Fibroblast of skin of left biceps (primary cell): ENCODE measurements at regions not wholly inside any gene's neighbourhood (a gene's known extent, or its start where the extent isn't known, plus 50 kb on each side); places are given as distances from the start of the nearest gene placed in this dataset.
"Not testable (repeated sequence)": the region's sequence is repeated elsewhere in the genome, so short reads cannot be mapped to it uniquely, and the experiment has no call there.

Experiments used
- DNase-seq, 2 experiments: peaks; one replicate each; pipeline ENCODE4 v3.0.0-alpha.2; 2013; ENCODE audit warnings: low read depth in 2 of 2

- no peak for DNase-seq
Measured at GRCh38 chr1:190832511-190832910, 354.8 kb upstream of the BRINP3 start.

- no peak for DNase-seq
Measured at GRCh38 chr1:190835658-190836057, 358.0 kb upstream of the BRINP3 start.

- DNase-seq = not testable (repeated sequence)
Measured at GRCh38 chr1:190837200-190837599, 359.5 kb upstream of the BRINP3 start.

- DNase-seq = no peak
Measured at GRCh38 chr1:190837888-190838287, 360.2 kb upstream of the BRINP3 start.

GRCh38 chr1:190847166-190847565 is 369.5 kb upstream of the BRINP3 start:
- no peak for DNase-seq

GRCh38 chr1:190849346-190849745 is 371.7 kb upstream of the BRINP3 start:
- no peak for DNase-seq

- no peak for DNase-seq
Measured at GRCh38 chr1:190852611-190853010, 374.9 kb upstream of the BRINP3 start.

- DNase-seq = no peak
Measured at GRCh38 chr1:190858140-190858539, 380.5 kb upstream of the BRINP3 start.

GRCh38 chr1:190864013-190864641 is 386.5 kb upstream of the BRINP3 start:
- no peak for DNase-seq

GRCh38 chr1:190880352-190880751 is 402.7 kb upstream of the BRINP3 start:
- no peak for DNase-seq

- no peak for DNase-seq
Measured at GRCh38 chr1:190881064-190881463, 403.4 kb upstream of the BRINP3 start.

- DNase-seq = no peak
Measured at GRCh38 chr1:190897233-190897632, 419.6 kb upstream of the BRINP3 start.

- peak; percentile 50 to 53 for DNase-seq
Measured at GRCh38 chr1:190904091-190904695, 426.5 kb upstream of the BRINP3 start.

GRCh38 chr1:190906206-190906725 is 428.6 kb upstream of the BRINP3 start:
- DNase-seq = no peak

- DNase-seq = no peak
Measured at GRCh38 chr1:190908246-190908645, 430.6 kb upstream of the BRINP3 start.

- DNase-seq = peak; percentile 24 to 29
Measured at GRCh38 chr1:190908691-190909090, 431.0 kb upstream of the BRINP3 start.

- no peak for DNase-seq
Measured at GRCh38 chr1:190935925-190936324, 458.3 kb upstream of the BRINP3 start.

- no peak for DNase-seq
Measured at GRCh38 chr1:190936337-190936736, 458.7 kb upstream of the BRINP3 start.

GRCh38 chr1:190940951-190941350 is 463.3 kb upstream of the BRINP3 start:
- no peak for DNase-seq

GRCh38 chr1:190942475-190942874 is 464.8 kb upstream of the BRINP3 start:
- no peak for DNase-seq

- DNase-seq = not testable (repeated sequence)
Measured at GRCh38 chr1:190943722-190944121, 466.1 kb upstream of the BRINP3 start.

- DNase-seq = no peak
Measured at GRCh38 chr1:190949939-190950338, 472.3 kb upstream of the BRINP3 start.

GRCh38 chr1:190957565-190957964 is 479.9 kb upstream of the BRINP3 start:
- no peak for DNase-seq
